Keratinocyte (primary cell): ENCODE measurements at regions not wholly inside any gene's neighbourhood (a gene's known extent, or its start where the extent isn't known, plus 50 kb on each side); places are given as distances from the start of the nearest gene placed in this dataset.

Source experiments
- DNase-seq: peaks from one replicate; pipeline ENCODE4 v3.0.0-alpha.2; 2011; ENCODE audit warnings: low read depth, missing footprints, low spot score
- FAIRE-seq: peaks from 2 replicates; lab custom pipeline; 2011; peaks lifted over from hg19 to GRCh38; lab: Jason Lieb, UNC
- H2AFZ ChIP-seq: 2 replicates; pipeline ENCODE4 v1.6.0; 2012; ENCODE audit warnings: low read length, control low read depth, inconsistent platforms; ENCODE audit not compliant: control insufficient read depth
- H3K27ac ChIP-seq: 2 replicates; pipeline ENCODE4 v1.5.1; 2011; ENCODE audit warnings: low read length; ENCODE audit not compliant: control insufficient read depth, insufficient read depth
- H3K27me3 ChIP-seq: 3 replicates; pipeline ENCODE4 v1.6.0; 2011; ENCODE audit warnings: low read length; ENCODE audit not compliant: control insufficient read depth, insufficient read depth; ENCODE audit errors: extremely low read depth
- H3K36me3 ChIP-seq, 2 experiments: 2 replicates in 1 of 2; 3 replicates in 1 of 2; pipeline ENCODE4 v1.5.1; 2011; ENCODE audit warnings: low read length in 2 of 2, mild to moderate bottlenecking in 1 of 2; ENCODE audit not compliant: control insufficient read depth in 2 of 2, insufficient read depth in 2 of 2; ENCODE audit errors: extremely low read depth in 1 of 2
- H3K4me1 ChIP-seq: 3 replicates; pipeline ENCODE4 v1.5.1; 2011; ENCODE audit warnings: low read length; ENCODE audit not compliant: control insufficient read depth, insufficient read depth; ENCODE audit errors: extremely low read depth
- H3K4me2 ChIP-seq: 3 replicates; pipeline ENCODE4 v1.6.0; 2011; ENCODE audit warnings: low read depth, low read length; ENCODE audit not compliant: control insufficient read depth, insufficient read depth; ENCODE audit errors: extremely low read depth
- H3K4me3 ChIP-seq, 3 experiments: fragments of 200-600 bp in 1 of 3; sonication (generic) in 1 of 3; 2 replicates in 2 of 3; 3 replicates in 1 of 3; pipeline ENCODE4 v1.5.1; 2011 to 2016; ENCODE audit warnings: low read length in 3 of 3, mild to moderate bottlenecking in 3 of 3, control low read depth in 2 of 3, inconsistent platforms in 1 of 3, low read depth in 1 of 3, mixed read lengths in 1 of 3, mixed run types in 1 of 3, moderate library complexity in 1 of 3; ENCODE audit not compliant: control insufficient read depth in 2 of 3, insufficient read depth in 2 of 3; ENCODE audit errors: extremely low read depth in 1 of 3
- H3K79me2 ChIP-seq: 2 replicates; pipeline ENCODE4 v1.6.0; 2012; ENCODE audit warnings: low read length; ENCODE audit not compliant: control insufficient read depth, insufficient read depth
- H3K9ac ChIP-seq: 3 replicates; pipeline ENCODE4 v1.6.0; 2011; ENCODE audit warnings: low read length; ENCODE audit not compliant: control insufficient read depth, insufficient read depth; ENCODE audit errors: extremely low read depth
- H3K9me1 ChIP-seq: 3 replicates; pipeline ENCODE4 v1.6.0; 2011; ENCODE audit warnings: low read length; ENCODE audit not compliant: control insufficient read depth, insufficient read depth; ENCODE audit errors: extremely low read depth
- H3K9me3 ChIP-seq: 2 replicates; pipeline ENCODE4 v1.5.1; 2012; ENCODE audit warnings: low read depth, low read length; ENCODE audit not compliant: control insufficient read depth
- H4K20me1 ChIP-seq: 3 replicates; pipeline ENCODE4 v1.6.0; 2011; ENCODE audit warnings: low read length; ENCODE audit not compliant: control insufficient read depth, insufficient read depth; ENCODE audit errors: extremely low read depth
- EZH2 ChIP-seq: IDR thresholded peaks from one replicate; pipeline ENCODE4 v1.6.1; 2012; ENCODE audit warnings: inconsistent platforms, mild to moderate bottlenecking, low read length, moderate library complexity
- dilution Hi-C: fragments of 300-500 bp; cut with MboI; formaldehyde crosslinking; loops from one replicate; pipeline ENCODE4 v1.7.0; 2020; ENCODE audit warnings: low sequenced_read_pairs; ENCODE audit not compliant: extremely low pct_ligation_motif_present
- TF ChIP-seq, protein P1 (sequence below), 3 experiments: IDR thresholded peaks in 1 of 3; conservative IDR thresholded peaks in 1 of 3; optimal IDR thresholded peaks in 1 of 3; 2 replicates in 2 of 3; 3 replicates in 1 of 3; pipeline versions ENCODE3 to v1.5.1; 2011; ENCODE audit warnings: low read length in 3 of 3, mild to moderate bottlenecking in 3 of 3, moderate library complexity in 2 of 3, control low read depth in 1 of 3, inconsistent platforms in 1 of 3; ENCODE audit not compliant: insufficient read depth in 2 of 3; ENCODE audit errors: extremely low read depth in 1 of 3

GRCh38 chr4:3700223-3700622, 66.0 kb upstream of the ADRA2C start:
- DNase-seq (no peak), FAIRE-seq (no peak)
- Histone ChIP-seq H3K36me3 (no peaks in the 10 kb centered on the region), H3K9me3 (no peaks in the 10 kb centered on the region), H3K4me1 (no peaks in the 10 kb centered on the region), H3K79me2 (no peaks in the 10 kb centered on the region), H3K4me3 (no peak overlapping the region), H3K27ac (no peak overlapping the region), H3K4me2 (no peak overlapping the region), H3K9ac (no peak overlapping the region), H4K20me1 (no peaks in the 10 kb centered on the region), H3K9me1 (no peaks in the 10 kb centered on the region), H3K27me3 (peaks cover 37% of the 10 kb centered on the region), H2AFZ (no peak overlapping the region)
- dilution Hi-C loops = no loop called here
- TF ChIP-seq, protein P1, sequence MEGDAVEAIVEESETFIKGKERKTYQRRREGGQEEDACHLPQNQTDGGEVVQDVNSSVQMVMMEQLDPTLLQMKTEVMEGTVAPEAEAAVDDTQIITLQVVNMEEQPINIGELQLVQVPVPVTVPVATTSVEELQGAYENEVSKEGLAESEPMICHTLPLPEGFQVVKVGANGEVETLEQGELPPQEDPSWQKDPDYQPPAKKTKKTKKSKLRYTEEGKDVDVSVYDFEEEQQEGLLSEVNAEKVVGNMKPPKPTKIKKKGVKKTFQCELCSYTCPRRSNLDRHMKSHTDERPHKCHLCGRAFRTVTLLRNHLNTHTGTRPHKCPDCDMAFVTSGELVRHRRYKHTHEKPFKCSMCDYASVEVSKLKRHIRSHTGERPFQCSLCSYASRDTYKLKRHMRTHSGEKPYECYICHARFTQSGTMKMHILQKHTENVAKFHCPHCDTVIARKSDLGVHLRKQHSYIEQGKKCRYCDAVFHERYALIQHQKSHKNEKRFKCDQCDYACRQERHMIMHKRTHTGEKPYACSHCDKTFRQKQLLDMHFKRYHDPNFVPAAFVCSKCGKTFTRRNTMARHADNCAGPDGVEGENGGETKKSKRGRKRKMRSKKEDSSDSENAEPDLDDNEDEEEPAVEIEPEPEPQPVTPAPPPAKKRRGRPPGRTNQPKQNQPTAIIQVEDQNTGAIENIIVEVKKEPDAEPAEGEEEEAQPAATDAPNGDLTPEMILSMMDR (optimal IDR thresholded peaks at IDR 0.05 in 1 of 3, IDR thresholded peaks at IDR 0.05 in 1 of 3, conservative IDR thresholded peaks at IDR 0.05 in 1 of 3; ENCODE audit: extremely low read depth in 1 of 3, insufficient read depth in 2 of 3, low read length in 3 of 3) = no peak

- Histone ChIP-seq H3K27ac (no peak overlapping the region), H3K9me3 (no peaks in the 10 kb centered on the region), H3K9me1 (no peaks in the 10 kb centered on the region), H3K79me2 (no peaks in the 10 kb centered on the region), H3K4me3 (no peak overlapping the region), H3K4me2 (no peak overlapping the region), H3K36me3 (no peaks in the 10 kb centered on the region), H2AFZ (no peak overlapping the region), H3K4me1 (no peaks in the 10 kb centered on the region), H4K20me1 (no peaks in the 10 kb centered on the region), H3K27me3 (peaks cover 35% of the 10 kb centered on the region), H3K9ac (no peak overlapping the region)
- DNase-seq = no peak
- no peak for TF ChIP-seq EZH2
- TF ChIP-seq, protein P1 (optimal IDR thresholded peaks at IDR 0.05 in 1 of 3, IDR thresholded peaks at IDR 0.05 in 1 of 3, conservative IDR thresholded peaks at IDR 0.05 in 1 of 3; ENCODE audit: extremely low read depth in 1 of 3, insufficient read depth in 2 of 3, low read length in 3 of 3) = no peak
- dilution Hi-C loops = no loop called here
- no peak for FAIRE-seq
These were observed 66.5 kb upstream of the ADRA2C start for GRCh38 chr4:3699678-3700077.
